DND-41 (cell line): ENCODE measurements at regions not wholly inside any gene's neighbourhood (a gene's known extent, or its start where the extent isn't known, plus 50 kb on each side); places are given as distances from the start of the nearest gene placed in this dataset.

Source experiments
- CTCF ChIP-seq: IDR thresholded peaks from 2 replicates; pipeline ENCODE4 v1.5.1; 2012; ENCODE audit warnings: borderline replicate concordance, low read length, moderate library complexity, mild to moderate bottlenecking; ENCODE audit not compliant: poor library complexity, severe bottlenecking; ENCODE audit errors: extremely low read depth
- EZH2 ChIP-seq: IDR thresholded peaks from 3 replicates; pipeline ENCODE4 v1.6.1; 2012; ENCODE audit warnings: borderline replicate concordance, low read depth, mild to moderate bottlenecking, moderate library complexity, low read length, inconsistent platforms; ENCODE audit not compliant: severe bottlenecking

- no peak for TF ChIP-seq EZH2
- TF ChIP-seq CTCF, result no peak
Measured at GRCh38 chr1:24263746-24264145, 55.4 kb upstream of the GRHL3 start.
